Middle frontal gyrus (tissue), 1 donor: ENCODE measurements at regions not wholly inside any gene's neighbourhood (a gene's known extent, or its start where the extent isn't known, plus 50 kb on each side); places are given as distances from the start of the nearest gene placed in this dataset.
A peak's percentile ranks its signal among the peaks of the same experiment; 100 is the strongest.
"Not testable (repeated sequence)": the region's sequence is repeated elsewhere in the genome, so short reads cannot be mapped to it uniquely, and the experiment has no call there.

Experiments used
- DNase-seq: peaks from one replicate; pipeline ENCODE4 v3.0.0-alpha.2; 2015; ENCODE audit warnings: low spot score; ENCODE audit errors: extremely low spot score

DNA sequence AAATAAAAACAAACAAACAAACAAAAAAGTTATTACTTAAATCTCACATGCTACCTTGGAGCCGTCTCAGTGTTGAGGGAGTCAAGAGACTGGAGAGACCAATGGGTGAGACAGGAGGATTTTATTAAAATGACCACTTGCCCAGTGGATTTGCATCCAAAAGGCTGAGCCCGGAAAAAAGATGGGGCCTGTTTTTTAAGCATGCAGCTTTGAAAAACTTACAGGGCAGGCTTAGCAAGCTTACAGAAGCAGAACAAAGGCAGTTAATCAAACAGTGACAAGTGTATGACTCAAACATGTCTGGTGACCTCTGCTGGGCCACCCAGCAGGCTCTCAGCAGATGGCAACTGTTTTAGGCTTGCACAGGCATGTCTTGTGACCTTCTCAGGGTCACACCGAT lies 82.5 kb downstream of the POTEH start:
- peak; percentile 0 for DNase-seq

DNA sequence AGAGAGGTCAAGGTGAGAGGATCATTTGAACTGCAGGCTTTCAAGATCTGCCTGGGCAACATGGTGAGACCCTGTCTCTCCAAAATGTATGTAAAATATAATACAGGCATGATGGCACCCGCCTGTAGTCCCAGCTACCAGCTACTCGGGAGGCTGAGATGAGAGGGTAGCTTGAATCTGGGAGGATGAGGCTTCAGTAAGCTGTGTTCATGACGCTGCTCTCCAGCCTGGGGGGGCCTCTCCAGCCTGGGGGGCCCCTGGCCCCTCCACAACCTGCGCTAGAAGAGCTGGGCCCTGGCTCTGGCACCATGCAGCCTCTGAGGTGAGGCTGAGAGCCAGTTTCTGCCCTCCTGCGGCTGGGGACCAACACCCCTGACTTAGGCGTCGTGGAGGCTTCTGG lies 85.3 kb downstream of the POTEH start:
- not testable (repeated sequence) for DNase-seq

DNA sequence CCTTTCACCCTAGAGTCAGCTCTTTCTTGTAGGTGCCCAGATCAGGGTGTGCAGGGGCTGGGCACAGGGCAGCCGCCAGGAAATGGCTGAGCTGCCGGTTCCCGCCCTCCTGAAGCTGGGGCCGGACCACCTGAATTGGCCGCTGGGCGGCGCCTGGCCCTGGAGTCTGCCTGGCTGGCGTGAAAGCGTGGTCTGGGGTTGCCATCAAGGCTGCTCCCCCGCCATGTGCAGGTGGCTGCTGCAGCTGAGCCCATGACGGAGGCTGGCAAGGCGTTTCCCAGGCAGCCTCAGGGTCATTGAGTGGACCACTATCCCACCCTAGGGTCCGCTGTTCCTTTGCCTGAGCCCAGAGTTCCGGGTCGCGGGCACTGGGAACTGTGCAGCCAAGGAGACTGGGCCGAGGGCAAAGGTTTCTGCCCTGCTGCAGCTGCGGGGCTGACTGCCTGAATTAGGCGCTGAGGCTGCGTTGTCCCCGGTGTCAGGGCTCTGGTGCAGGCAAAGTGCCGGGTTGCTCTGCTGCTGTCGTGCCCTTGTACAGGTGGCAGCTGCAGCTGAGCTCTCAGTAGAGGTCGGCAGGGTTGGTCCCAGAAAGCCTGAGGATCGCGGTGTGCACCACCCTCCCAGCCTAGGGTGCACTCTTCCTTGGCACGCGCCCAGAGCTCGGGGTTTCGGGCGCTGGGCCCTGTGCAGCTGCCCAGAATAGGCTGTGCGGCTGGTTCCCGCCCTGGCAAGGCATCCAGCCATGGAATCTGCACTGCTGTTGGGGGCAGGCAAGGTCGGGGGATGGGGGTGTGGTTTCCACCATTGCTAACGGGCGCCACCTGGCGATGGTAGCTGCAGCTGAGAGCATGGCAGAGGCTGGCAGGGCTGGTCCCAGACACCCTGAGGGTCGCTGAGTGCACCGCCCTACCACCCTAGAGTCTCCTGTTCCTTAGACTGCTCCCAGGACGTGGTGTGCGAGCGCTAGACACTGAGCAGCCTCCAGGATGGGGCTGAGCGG lies 86.1 kb downstream of the POTEH start:
- not testable (repeated sequence) for DNase-seq

DNA sequence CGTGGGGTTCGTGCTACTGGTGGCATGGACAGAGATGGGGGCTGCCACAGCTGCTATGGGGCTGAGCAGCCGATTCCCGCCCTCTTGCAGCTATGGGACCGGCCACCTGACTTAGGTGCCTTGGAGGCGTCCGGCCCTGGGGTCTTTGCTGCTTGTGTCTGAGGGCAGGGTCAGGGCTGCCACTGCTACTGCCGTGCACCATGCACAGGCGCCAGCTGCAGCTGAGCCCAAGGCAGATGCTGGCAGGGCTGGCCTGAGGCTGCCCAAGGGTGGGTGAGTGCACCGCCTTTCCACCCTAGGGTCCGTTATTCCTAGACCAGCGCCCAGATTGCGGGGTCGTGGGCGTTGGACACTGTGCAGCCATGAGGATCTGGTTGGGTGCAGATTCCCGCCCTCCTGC lies 86.9 kb downstream of the POTEH start:
- DNase-seq = not testable (repeated sequence)

DNA sequence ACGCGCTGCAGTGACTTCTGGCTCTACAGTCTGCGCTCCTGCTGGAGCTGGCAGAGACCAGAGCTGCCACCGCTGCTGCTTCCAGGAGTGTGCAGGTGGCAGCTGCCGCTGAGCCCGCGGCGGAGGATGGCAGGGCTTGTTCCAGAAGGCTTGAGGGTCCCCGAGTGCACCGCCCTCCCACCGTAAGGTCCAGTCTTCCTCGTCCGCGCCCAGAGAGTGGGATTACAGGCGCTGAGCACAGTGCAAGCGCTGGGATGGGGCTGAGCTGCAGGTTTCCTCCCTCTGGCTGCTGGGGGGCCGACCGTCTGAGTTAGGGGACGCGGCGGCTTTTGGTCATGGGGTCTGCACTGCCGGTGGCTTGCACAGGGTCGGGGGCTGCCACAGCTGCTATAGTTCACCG lies 87.3 kb downstream of the POTEH start:
- not testable (repeated sequence) for DNase-seq

DNA sequence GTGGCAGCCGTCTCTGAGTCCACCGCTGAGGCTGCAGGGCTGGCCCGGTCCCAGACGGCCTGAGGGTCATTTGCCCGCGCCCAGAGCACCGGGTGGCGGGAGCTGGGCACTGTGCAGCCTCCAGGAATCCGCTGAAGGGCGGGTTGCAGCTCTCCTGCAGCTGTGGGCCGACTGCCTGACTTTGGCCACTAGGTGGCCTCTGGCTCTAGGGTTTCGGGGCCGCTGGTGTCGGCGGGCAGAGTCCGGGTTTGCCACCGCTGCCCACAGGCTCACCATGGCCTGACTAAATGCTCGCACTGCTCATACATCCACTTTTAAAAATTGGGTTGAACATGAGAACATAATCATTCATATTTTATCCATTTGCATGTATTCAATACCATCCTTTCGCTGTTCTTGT lies 87.7 kb downstream of the POTEH start:
- DNase-seq = not testable (repeated sequence)

DNA sequence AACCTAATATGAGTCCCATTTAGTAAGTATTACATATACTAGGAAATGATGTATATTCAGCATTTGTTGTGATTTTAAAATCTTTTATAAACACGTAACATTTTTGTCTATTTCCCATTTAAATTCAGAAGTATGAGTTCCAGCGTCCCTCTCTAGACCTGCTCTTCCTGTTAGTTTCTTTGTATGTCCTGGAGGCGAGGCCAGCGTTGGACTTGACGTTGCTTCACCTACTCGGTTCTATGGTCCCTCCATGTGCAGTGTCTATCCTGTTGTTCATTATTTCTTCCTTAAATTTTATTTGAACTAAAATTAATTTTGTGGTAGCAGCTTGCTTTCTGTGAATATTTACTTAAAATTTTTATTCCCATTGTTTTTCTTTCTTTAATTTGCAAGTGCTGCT lies 88.5 kb downstream of the POTEH start:
- not testable (repeated sequence) for DNase-seq

DNA sequence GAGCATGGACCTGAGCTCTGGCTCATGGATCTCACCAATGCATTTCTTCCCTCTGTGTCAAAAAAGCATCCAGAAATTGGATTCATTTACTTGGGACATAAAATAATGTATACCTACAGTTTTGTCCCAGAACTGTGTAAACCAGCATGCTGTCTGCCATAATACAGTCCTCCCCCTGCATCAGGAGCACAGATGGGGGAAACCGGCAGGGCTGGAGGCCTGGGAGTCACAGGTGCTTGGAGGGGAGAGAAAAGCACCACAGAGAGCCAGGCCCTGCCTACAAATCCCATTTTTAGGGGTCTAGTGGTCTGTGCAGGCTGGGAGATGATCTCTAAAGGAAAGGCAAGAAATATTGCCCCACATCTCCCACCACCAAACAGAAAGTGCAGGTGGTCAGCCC lies 91.8 kb downstream of the POTEH start:
- not testable (repeated sequence) for DNase-seq

DNA sequence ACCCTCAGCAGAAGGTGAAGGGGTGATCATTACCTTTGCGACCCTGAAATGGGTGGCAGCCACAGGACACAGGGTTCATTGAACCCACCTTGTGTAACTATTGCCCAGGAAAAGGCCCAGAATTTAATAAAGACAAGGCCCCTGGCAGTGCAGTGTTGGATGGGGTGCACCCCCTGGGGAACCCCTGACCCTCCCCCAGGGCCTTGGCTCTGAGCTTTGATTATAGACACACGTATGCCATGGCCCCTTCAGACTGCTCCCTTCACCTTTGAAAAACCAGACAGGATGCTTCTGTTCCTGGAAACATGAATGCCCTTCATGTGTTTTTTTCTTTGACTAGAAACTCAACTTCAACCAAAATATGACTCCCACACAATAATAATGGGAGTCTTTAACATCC lies 93.1 kb downstream of the POTEH start:
- DNase-seq = not testable (repeated sequence)

DNA sequence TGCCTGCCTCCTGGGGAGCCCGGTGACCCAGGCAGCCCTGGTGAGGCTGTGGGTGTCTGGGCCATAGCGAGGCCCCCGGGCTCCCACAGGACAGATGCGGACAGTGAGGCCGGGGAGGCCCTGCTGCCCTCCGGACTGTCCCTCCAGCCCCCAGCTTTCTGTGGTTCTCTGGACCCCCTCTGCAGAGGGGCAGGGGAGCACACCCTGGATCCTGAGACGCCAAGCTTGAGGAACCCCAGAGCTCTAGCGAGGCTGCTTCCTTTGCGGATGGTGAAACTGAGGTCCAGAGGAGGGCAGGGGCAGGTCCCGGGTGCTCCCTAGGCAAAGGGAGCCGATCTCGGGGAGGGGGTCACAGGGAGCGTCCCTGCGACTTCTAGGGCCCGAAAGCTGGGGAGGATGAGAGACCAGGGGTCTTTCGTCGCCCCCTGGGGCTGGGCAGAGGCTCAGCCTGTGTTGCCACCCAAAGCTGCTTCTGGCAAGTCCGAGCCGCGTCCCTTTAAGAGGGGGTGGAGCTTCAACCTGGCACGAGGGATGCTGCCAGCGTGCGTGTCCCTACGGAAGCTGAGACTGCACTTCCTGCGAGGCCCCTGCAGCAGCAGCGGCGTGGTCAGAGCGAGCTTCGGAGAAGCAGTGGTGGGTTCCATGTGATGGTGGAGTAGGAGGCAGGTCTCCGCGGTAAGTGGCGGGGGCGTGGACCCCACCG lies 94.7 kb downstream of the POTEH start:
- DNase-seq = not testable (repeated sequence)

DNA sequence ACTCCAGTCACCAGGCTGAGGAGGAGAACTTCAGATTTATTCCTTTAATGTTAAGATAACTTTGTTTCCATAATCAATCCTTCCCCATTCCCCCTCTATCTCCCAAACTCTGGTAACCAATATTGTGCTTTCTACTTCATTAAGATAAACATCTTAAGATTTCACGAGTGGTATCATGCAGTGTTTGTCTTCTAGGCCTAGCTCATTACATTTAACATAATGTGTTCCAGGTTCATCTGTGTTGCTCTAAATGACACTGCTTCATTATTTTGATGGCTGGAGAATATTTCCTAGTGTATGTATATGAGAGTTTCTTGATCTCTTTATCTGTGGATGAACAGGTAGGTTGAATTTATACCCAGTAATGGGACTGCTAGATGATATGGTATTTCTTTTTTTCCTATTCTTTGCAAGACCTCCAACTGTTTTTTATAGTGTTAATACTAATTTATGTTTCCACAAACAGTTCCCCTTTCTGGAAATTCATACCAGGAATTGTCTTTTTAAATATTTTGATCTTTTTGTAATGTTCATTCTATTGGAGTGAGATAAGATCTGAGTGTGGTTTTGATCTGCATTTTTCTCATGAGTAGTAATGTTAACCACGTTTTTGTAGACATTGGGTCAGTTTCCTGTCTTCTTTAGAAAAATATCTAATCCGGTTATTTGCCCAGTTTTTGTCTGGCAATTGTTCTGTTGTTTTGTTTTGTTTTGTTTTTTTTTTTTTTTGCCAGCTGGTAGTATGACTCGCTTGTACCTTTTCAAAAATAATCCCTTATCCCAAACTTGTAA lies 97.3 kb downstream of the POTEH start:
- DNase-seq = peak; percentile 0

DNA sequence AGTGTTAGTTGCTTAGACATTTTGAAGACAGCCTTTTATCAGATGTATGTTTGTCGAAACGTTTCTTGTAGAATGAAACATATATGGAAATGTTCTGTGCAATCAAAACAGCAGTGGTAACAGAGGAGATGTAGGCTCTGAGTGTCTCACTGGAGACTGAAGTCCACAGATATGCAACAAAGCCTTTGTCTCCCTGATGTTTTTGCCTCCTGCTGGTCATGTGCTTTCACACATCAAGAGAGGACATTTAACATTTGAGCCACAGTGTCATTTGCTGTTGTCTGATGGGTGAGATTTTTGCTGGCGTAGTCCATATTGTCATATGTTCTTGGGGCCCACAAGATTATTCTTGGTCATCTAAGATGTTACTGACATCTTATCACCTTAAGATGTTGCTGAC lies 101.7 kb downstream of the POTEH start:
- not testable (repeated sequence) for DNase-seq

DNA sequence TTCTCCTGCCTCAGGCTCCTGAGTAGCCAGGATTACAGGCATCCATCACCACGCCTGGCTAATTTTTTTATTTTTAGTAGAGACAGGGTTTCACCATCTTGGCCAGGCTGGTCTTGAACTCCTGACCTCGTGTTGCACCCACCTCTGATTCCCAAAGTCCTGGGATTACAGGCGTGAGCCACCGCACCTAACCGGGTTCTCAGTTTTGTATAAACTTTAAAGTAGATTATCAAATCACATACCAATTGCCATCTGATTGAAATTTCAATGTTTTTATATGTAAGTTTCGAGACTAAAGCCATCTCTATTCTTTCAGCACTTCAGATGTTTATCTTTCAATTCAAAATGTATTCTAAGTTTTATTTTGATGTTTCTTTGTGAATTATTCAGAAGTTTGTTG lies 110.1 kb downstream of the POTEH start:
- DNase-seq = not testable (repeated sequence)

DNA sequence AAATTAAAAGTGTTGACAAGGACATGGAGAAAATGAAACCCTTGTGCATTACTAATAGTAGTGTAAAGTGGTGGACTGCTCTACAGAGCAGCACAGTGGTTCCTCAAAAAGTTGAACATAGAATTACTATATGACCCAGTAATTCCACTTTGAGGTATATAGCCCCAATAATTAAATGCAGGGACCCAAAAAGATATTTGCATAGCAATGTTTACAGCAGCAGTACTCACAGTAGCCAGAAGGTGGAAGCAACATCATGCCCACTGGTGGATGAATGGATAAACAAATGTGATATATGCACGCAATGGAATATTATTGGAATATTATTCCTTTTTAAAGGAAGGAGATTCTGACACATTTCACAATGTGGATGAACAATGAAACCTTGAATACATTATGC lies 121.3 kb downstream of the POTEH start:
- not testable (repeated sequence) for DNase-seq

DNA sequence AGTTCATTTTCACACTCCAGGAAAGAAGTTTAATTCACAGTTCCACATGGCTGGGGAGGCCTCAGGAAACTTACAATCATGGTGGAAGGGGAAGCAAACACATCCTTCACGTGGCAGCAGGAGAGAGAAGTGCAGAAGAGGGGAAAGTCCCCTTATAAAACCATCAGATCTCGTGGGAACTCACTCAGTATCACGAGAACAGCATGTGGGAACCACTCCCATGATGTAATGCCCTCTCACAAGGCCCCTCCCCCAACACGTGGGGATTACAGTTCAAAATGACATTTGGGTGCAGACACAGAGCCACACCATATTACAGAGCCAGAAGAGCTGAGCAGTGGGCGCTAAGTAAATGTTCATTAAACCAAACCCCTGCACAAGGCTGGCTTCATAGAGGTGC lies 126.0 kb downstream of the POTEH start:
- not testable (repeated sequence) for DNase-seq

DNA sequence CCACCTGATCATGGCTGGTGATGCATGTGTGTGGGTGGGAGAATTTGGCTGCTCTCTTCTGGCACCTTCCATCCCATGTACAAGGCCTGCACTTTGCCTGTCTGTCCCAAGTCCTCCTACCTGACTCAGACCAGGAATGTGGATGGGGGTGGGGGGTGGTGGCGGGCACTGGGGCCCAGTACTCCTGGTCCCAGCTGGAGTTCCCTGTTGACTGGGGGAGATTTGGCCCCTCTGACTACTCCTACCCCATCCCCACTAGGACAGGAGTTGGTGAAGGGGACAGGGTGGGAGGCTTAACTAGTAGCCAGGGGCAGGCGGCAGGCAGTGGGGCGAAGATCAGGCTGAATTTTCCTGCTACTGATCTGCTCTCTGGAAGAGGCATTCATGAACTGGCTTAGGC lies 126.6 kb downstream of the POTEH start:
- DNase-seq = not testable (repeated sequence)

DNA sequence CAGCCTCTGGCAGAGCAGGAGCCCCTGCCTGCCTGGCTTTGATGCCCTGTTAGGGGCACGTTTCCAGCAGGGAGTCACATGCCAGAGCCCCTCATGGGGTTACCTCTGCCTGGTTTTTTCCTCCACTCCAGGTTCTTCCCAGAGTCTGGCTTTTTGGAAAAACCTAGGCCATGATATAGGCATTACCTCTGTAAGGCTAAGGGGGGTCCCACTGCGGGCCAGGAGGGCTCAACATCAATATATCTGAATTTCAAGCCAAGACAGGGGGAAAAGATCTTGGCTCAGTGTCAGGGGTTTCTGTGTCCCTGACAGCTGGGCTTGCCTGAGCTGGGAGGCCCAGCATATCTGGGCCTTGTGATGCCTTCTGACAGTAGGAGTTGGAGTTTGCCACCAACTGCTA lies 127.4 kb downstream of the POTEH start:
- not testable (repeated sequence) for DNase-seq

DNA sequence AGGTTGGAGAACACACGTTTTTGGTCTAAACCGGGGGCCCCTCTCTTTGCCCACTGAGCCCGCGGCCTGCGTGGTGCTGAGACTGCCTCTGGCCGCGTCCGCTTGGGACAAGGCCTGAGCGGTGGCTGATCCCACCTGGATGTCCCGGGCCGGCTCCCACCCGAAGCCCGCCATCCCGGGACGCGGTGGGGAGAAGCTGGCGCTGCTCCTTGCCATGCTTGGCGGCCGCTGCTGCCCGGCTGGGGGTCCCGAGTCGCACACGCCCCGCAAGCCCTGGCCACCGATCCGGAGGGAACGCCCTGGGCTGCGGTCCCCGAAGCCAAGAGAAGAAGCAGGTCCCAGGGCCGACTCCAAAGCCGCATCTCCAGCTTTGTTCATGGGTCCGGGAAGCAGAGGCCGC lies 130.1 kb downstream of the POTEH start:
- DNase-seq = not testable (repeated sequence)

DNA sequence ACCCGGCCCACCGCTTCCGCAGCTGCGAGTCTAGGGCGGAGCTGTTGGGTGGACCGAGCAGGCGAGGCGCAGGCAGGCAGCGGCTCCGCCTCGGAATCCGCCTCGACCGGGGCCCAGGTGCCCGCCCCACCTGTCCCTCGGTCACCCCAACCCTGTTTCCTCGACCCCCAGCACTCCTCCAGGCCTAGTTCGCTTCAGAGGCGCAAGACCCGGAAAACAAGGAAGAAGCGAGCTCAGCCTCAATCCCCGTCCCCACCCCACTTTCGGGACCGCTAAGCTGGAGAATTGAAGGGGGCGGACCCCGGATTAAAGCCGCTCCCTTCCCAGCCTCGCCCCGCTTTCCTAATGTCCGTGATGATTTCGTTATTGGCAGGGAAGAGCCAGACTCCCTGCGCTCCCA lies 131.3 kb downstream of the POTEH start:
- not testable (repeated sequence) for DNase-seq

DNA sequence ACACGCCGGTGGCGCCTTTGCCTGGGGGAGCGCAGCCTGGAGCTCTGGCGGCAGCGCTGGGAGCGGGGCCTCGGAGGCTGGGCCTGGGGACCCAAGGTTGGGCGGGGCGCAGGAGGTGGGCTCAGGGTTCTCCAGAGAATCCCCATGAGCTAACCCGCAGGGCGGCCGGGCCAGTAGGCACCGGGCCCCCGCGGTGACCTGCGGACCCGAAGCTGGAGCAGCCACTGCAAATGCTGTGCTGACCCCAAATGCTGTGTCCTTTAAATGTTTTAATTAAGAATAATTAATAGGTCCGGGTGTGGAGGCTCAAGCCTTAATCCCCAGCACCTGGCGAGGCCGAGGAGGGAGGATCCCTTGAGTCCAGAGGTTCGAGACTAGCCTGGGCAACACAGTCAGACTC lies 132.2 kb downstream of the POTEH start:
- DNase-seq = not testable (repeated sequence)

DNA sequence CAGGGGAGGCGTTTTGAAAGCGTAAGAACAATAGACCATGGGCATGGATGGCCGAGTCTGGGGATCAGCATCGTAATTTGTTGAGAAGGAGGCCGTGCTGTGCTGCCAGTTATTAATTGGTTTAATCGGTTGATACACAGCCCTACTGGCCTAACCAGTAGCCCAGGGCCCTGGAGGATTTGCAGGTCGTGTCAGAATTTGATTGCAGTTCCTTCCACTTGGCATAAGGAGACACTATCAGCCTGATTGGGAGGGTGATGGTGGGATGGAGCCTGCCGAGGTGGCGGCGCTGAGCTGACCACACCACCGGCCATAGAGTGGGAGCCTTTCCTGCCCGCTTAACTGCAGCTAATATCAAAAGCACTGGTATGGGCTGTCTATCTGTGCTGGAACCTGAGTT lies 133.4 kb downstream of the POTEH start:
- DNase-seq = not testable (repeated sequence)
